H1 (cell line): ENCODE measurements at regions not wholly inside any gene's neighbourhood (a gene's known extent, or its start where the extent isn't known, plus 50 kb on each side); places are given as distances from the start of the nearest gene placed in this dataset.

Source experiments
- CTCF ChIA-PET: fragments of 300-600 bp; sonication (Branson Sonifier 250); formaldehyde crosslinking; loops from one replicate; lab custom pipeline; 2021; ENCODE audit not compliant: partially characterized antibody; lab: Charles Lee
- POLR2A ChIA-PET: fragments of 300-600 bp; sonication (Branson Sonifier 250); formaldehyde crosslinking; loops from one replicate; lab custom pipeline; 2021; ENCODE audit warnings: inconsistent platforms; ENCODE audit not compliant: partially characterized antibody; lab: Charles Lee
- DNase-seq, 2 experiments: peaks; one replicate each; pipeline versions ENCODE4 v3.0.0 to v3.0.0-alpha.2; 2010 to 2022; ENCODE audit warnings: low spot score in 2 of 2, low read depth in 1 of 2, mixed read lengths in 1 of 2
- FAIRE-seq: peaks from 2 replicates; lab custom pipeline; 2011; peaks lifted over from hg19 to GRCh38; lab: Jason Lieb, UNC
- H2AFZ ChIP-seq: 2 replicates; pipeline ENCODE4 v1.8.1; 2012; ENCODE audit warnings: low read length, inconsistent platforms
- H2AK5ac ChIP-seq: 2 replicates; pipeline ENCODE4 v1.6.1; 2013; ENCODE audit warnings: low read depth, low read length
- H2BK120ac ChIP-seq: replicated peaks from 2 replicates; pipeline ENCODE3; 2013; ENCODE audit warnings: low read depth, low read length, inconsistent platforms
- H2BK12ac ChIP-seq: 2 replicates; pipeline ENCODE4 v1.6.1; 2013; ENCODE audit warnings: low read depth, low read length
- H2BK15ac ChIP-seq: 2 replicates; pipeline ENCODE4 v1.6.1; 2013; ENCODE audit warnings: low read length
- H2BK20ac ChIP-seq: 2 replicates; pipeline ENCODE4 v1.6.1; 2013; ENCODE audit warnings: low read length
- H2BK5ac ChIP-seq: 2 replicates; pipeline ENCODE4 v1.6.1; 2013; ENCODE audit warnings: low read depth, low read length
- H3K14ac ChIP-seq: 2 replicates; pipeline ENCODE4 v1.6.1; 2013; ENCODE audit warnings: inconsistent platforms; ENCODE audit not compliant: insufficient read length
- H3K18ac ChIP-seq: 2 replicates; pipeline ENCODE4 v1.6.1; 2013; ENCODE audit warnings: low read length; ENCODE audit errors: extremely low read depth
- H3K23ac ChIP-seq: 2 replicates; pipeline ENCODE4 v1.6.1; 2013; ENCODE audit warnings: inconsistent platforms; ENCODE audit not compliant: insufficient read length
- H3K23me2 ChIP-seq: 2 replicates; pipeline ENCODE4 v1.6.1; 2013; ENCODE audit warnings: low read depth, low read length
- H3K27ac ChIP-seq: 2 replicates; pipeline ENCODE4 v1.6.1; 2011; ENCODE audit warnings: low read depth, low read length, inconsistent platforms
- H3K27me3 ChIP-seq, 4 experiments: replicated peaks in 1 of 4; 1 replicate in 1 of 4; 2 replicates in 3 of 4; pipeline versions ENCODE4 v1.6.1 to v1.8.1; 2011 to 2013; ENCODE audit warnings: low read length in 3 of 4, mild to moderate bottlenecking in 3 of 4, inconsistent platforms in 2 of 4, mixed read lengths in 2 of 4, moderate library complexity in 1 of 4; ENCODE audit not compliant: control insufficient read depth in 3 of 4, insufficient read depth in 3 of 4; ENCODE audit errors: extremely low read depth in 1 of 4
- H3K36me3 ChIP-seq, 4 experiments: 2 replicates each; pipeline versions ENCODE4 v1.6.1 to v1.8.1; 2011 to 2013; ENCODE audit warnings: mild to moderate bottlenecking in 4 of 4, low read length in 3 of 4, moderate library complexity in 2 of 4, control low read depth in 1 of 4, inconsistent platforms in 1 of 4; ENCODE audit not compliant: insufficient read depth in 4 of 4, control insufficient read depth in 2 of 4
- H3K4ac ChIP-seq: replicated peaks from 2 replicates; pipeline ENCODE3; 2013; ENCODE audit warnings: low read length, low read depth, mixed read lengths, inconsistent platforms; ENCODE audit not compliant: insufficient read length
- H3K4me1 ChIP-seq, 4 experiments: replicated peaks in 1 of 4; 1 replicate in 1 of 4; 2 replicates in 3 of 4; pipeline versions ENCODE4 v1.6.1 to v1.8.1; 2011 to 2013; ENCODE audit warnings: low read length in 3 of 4, inconsistent platforms in 2 of 4, mixed read lengths in 1 of 4; ENCODE audit not compliant: insufficient read depth in 4 of 4, control insufficient read depth in 3 of 4
- H3K4me2 ChIP-seq, 2 experiments: 2 replicates each; pipeline versions ENCODE4 v1.6.1 to v1.8.1; 2011 to 2013; ENCODE audit warnings: low read depth in 2 of 2, low read length in 2 of 2, control low read depth in 1 of 2, inconsistent platforms in 1 of 2, mild to moderate bottlenecking in 1 of 2; ENCODE audit not compliant: insufficient read depth in 1 of 2
- H3K4me3 ChIP-seq, 4 experiments: fragments of 200-600, 300-600 bp in 1 of 4; sonication (generic), shearing (Covaris generic), sonication (Bioruptor Twin) in 1 of 4; 2 replicates each; pipeline versions ENCODE4 v1.5.1 to v1.8.1; 2011 to 2016; ENCODE audit warnings: low read length in 4 of 4, low read depth in 3 of 4, control low read depth in 2 of 4, inconsistent platforms in 2 of 4, mild to moderate bottlenecking in 2 of 4, mixed read lengths in 1 of 4, moderate library complexity in 1 of 4; ENCODE audit not compliant: insufficient read depth in 2 of 4; ENCODE audit errors: extremely low read depth in 1 of 4
- H3K56ac ChIP-seq: replicated peaks from 2 replicates; pipeline ENCODE3; 2013; ENCODE audit warnings: low read depth, mild to moderate bottlenecking, mixed read lengths, low read length, inconsistent platforms; ENCODE audit not compliant: insufficient read length
- H3K79me1 ChIP-seq: 2 replicates; pipeline ENCODE4 v1.6.1; 2013; ENCODE audit warnings: low read depth, low read length, control low read depth
- H3K79me2 ChIP-seq, 2 experiments: 2 replicates each; pipeline versions ENCODE4 v1.6.1 to v1.8.1; 2012 to 2013; ENCODE audit warnings: low read length in 2 of 2, mild to moderate bottlenecking in 2 of 2, inconsistent platforms in 1 of 2; ENCODE audit not compliant: insufficient read depth in 2 of 2, control insufficient read depth in 1 of 2
- H3K9ac ChIP-seq, 4 experiments: replicated peaks in 1 of 4; 1 replicate in 1 of 4; 2 replicates in 3 of 4; pipeline versions ENCODE4 v1.6.1 to v1.8.1; 2011 to 2013; ENCODE audit warnings: low read depth in 3 of 4, low read length in 3 of 4, control low read depth in 2 of 4, mild to moderate bottlenecking in 2 of 4, moderate library complexity in 2 of 4, inconsistent platforms in 1 of 4; ENCODE audit errors: extremely low read depth in 1 of 4
- H3K9me3 ChIP-seq, 2 experiments: 2 replicates each; pipeline versions ENCODE4 v1.6.1 to v1.8.1; 2012 to 2013; ENCODE audit warnings: mild to moderate bottlenecking in 2 of 2, moderate library complexity in 2 of 2, control low read depth in 1 of 2, inconsistent platforms in 1 of 2, low read depth in 1 of 2, low read length in 1 of 2, mixed read lengths in 1 of 2; ENCODE audit not compliant: insufficient read depth in 2 of 2
- H4K20me1 ChIP-seq, 2 experiments: replicated peaks in 1 of 2; 2 replicates each; pipeline versions ENCODE3 to v1.8.1; 2011 to 2013; ENCODE audit warnings: inconsistent platforms in 2 of 2, low read length in 2 of 2, mild to moderate bottlenecking in 1 of 2; ENCODE audit not compliant: insufficient read depth in 2 of 2, control insufficient read depth in 1 of 2
- H4K5ac ChIP-seq: 2 replicates; pipeline ENCODE4 v1.6.1; 2013; ENCODE audit warnings: low read length, low read depth, mixed read lengths, inconsistent platforms; ENCODE audit not compliant: insufficient read length
- H4K8ac ChIP-seq: 2 replicates; pipeline ENCODE4 v1.8.0; 2013; ENCODE audit warnings: mild to moderate bottlenecking, moderate library complexity, low read length, inconsistent platforms; ENCODE audit not compliant: insufficient read depth; ENCODE audit errors: extremely low read depth
- H4K91ac ChIP-seq: replicated peaks from 2 replicates; pipeline ENCODE3; 2013; ENCODE audit warnings: low read length, mixed read lengths, inconsistent platforms; ENCODE audit not compliant: insufficient read length
- ASH2L ChIP-seq: fragments of 200-600, 300-600 bp; sonication (generic); IDR thresholded peaks from one replicate; pipeline ENCODE4 v1.7.1; 2017; ENCODE audit warnings: low read length
- ATF2 ChIP-seq: IDR thresholded peaks from 2 replicates; pipeline ENCODE4 v1.6.1; 2012; ENCODE audit warnings: low read length, inconsistent platforms
- BACH1 ChIP-seq: IDR thresholded peaks from 2 replicates; pipeline ENCODE4 v1.6.1; 2012; ENCODE audit warnings: low read length, improper control_type of control experiment
- EGR1 ChIP-seq: IDR thresholded peaks from 2 replicates; pipeline ENCODE4 v1.6.1; 2011; ENCODE audit warnings: low read depth, low read length, borderline replicate concordance
- EP300 ChIP-seq, 2 experiments: IDR thresholded peaks; 1 replicate in 1 of 2; 2 replicates in 1 of 2; pipeline ENCODE4 v1.6.1; 2011 to 2012; ENCODE audit warnings: low read depth in 2 of 2, low read length in 2 of 2, mild to moderate bottlenecking in 2 of 2, borderline replicate concordance in 1 of 2, inconsistent platforms in 1 of 2, moderate library complexity in 1 of 2
- GABPA ChIP-seq: IDR thresholded peaks from 2 replicates; pipeline ENCODE4 v1.6.1; 2011; ENCODE audit warnings: mild to moderate bottlenecking, low read length, moderate library complexity, borderline replicate concordance; ENCODE audit not compliant: insufficient read depth
- GTF2F1 ChIP-seq: IDR thresholded peaks from 2 replicates; pipeline ENCODE4 v1.6.1; 2012; ENCODE audit warnings: low read depth, low read length, improper control_type of control experiment, borderline replicate concordance
- SUZ12 ChIP-seq: fragments of 200-600 bp; sonication (generic); IDR thresholded peaks from 2 replicates; pipeline ENCODE4 v1.6.1; 2012; ENCODE audit warnings: mild to moderate bottlenecking, inconsistent platforms, low read length, moderate library complexity, mixed read lengths
- TAF7 ChIP-seq: optimal IDR thresholded peaks from 2 replicates; pipeline ENCODE3; 2011; ENCODE audit warnings: low read depth, mild to moderate bottlenecking, inconsistent platforms, low read length, moderate library complexity, borderline replicate concordance
- TBP ChIP-seq: IDR thresholded peaks from 2 replicates; pipeline ENCODE4 v1.6.1; 2011; ENCODE audit warnings: low read depth, low read length, improper control_type of control experiment
- WGBS, 2 experiments: shearing (Covaris generic) in 1 of 2; methylation state at CpG; one replicate each; pipeline versions ENCODE4 v1.1.6 to v1.1.7; 2013 to 2015; ENCODE audit warnings: low lambda C conversion rate in 2 of 2, mixed read lengths in 2 of 2, inconsistent platforms in 1 of 2, low coverage in 1 of 2, missing lambda C conversion rate in 1 of 2; ENCODE audit not compliant: insufficient replicate concordance in 2 of 2, insufficient coverage in 1 of 2, insufficient read length in 1 of 2; ENCODE audit errors: extremely low coverage in 1 of 2, missing lambda C conversion rate in 1 of 2; 5-methylcytosine and 5-hydroxymethylcytosine counted together

GRCh38 chrX:40202456-40202855 is 104.7 kb upstream of the BCOR start:
- H2AFZ ChIP-seq: no peak overlapping the region
- WGBS, 2 experiments: no CpG with 5 or more reads among the region's 5 CpGs
- H3K36me3 ChIP-seq: no peaks in the 10 kb centered on the region
- no peak overlapping the region for H3K4ac ChIP-seq
- H2BK5ac ChIP-seq: no peak overlapping the region
- no peaks in the 10 kb centered on the region for H3K23me2 ChIP-seq
- no peaks in the 10 kb centered on the region for H3K79me2 ChIP-seq
- H4K91ac ChIP-seq: no peak overlapping the region
- H3K14ac ChIP-seq: no peak overlapping the region
- no peak overlapping the region for H2AK5ac ChIP-seq
- H2BK12ac ChIP-seq: no peak overlapping the region
- DNase-seq (no peak), FAIRE-seq (no peak)
- no peak overlapping the region for H3K4me3 ChIP-seq
- H3K9ac ChIP-seq: no peak overlapping the region
- H2BK15ac ChIP-seq: no peak overlapping the region
- H4K20me1 ChIP-seq: no peaks in the 10 kb centered on the region
- H3K79me1 ChIP-seq: no peaks in the 10 kb centered on the region
- no peaks in the 10 kb centered on the region for H3K4me1 ChIP-seq
- no peak overlapping the region for H2BK120ac ChIP-seq
- H3K9me3 ChIP-seq: no peaks in the 10 kb centered on the region
- H3K27ac ChIP-seq: no peak overlapping the region
- no peaks in the 10 kb centered on the region for H3K27me3 ChIP-seq
- no peak overlapping the region for H3K4me2 ChIP-seq
- TF ChIP-seq TBP (no peak), GTF2F1 (no peak), EP300 (IDR thresholded peaks at IDR 0.05; ENCODE audit: borderline replicate concordance in 1 of 2, low read depth in 2 of 2, low read length in 2 of 2) (no peak), SUZ12 (no peak), ASH2L (no peak), ATF2 (no peak), BACH1 (no peak), GABPA (no peak), TAF7 (no peak), EGR1 (no peak)
- H3K18ac ChIP-seq: no peak overlapping the region
- H3K56ac ChIP-seq: no peak overlapping the region
- H3K23ac ChIP-seq: no peak overlapping the region
- H4K8ac ChIP-seq: no peak overlapping the region
- no peak overlapping the region for H4K5ac ChIP-seq
- ChIA-PET CTCF (interaction anchor here (0.9 kb wide), 1 partner anchor 14 kb away, joined by 3 read pairs; no protein-coding TSS in a partner anchor), POLR2A (no interaction called here)
- H2BK20ac ChIP-seq: no peak overlapping the region
